Upper lobe of right lung (tissue), 1 donor: ENCODE measurements at regions not wholly inside any gene's neighbourhood (a gene's known extent, or its start where the extent isn't known, plus 50 kb on each side); places are given as distances from the start of the nearest gene placed in this dataset.

Source experiments
- ATAC-seq: fragments of 200-7000 bp; cut with Tn5 transposase; one replicate; pipeline ENCODE4 v1.9.1; 2020; ENCODE audit warnings: mild to moderate bottlenecking, moderate library complexity
- DNase-seq: peaks from one replicate; pipeline ENCODE4 v3.0.0-alpha.2; 2020
- H3K27ac ChIP-seq: fragments of 200-600 bp; one replicate; pipeline ENCODE4 v1.8.0; 2022
- H3K27me3 ChIP-seq: fragments of 200-600 bp; one replicate; pipeline ENCODE4 v1.8.0; 2022; ENCODE audit warnings: mild to moderate bottlenecking
- H3K36me3 ChIP-seq: fragments of 200-600 bp; one replicate; pipeline ENCODE4 v1.8.0; 2022
- H3K4me1 ChIP-seq: fragments of 200-600 bp; one replicate; pipeline ENCODE4 v1.8.0; 2022
- H3K4me3 ChIP-seq: fragments of 200-600 bp; one replicate; pipeline ENCODE4 v1.8.0; 2022; ENCODE audit warnings: mild to moderate bottlenecking
- H3K9me3 ChIP-seq: fragments of 200-600 bp; one replicate; pipeline ENCODE4 v1.8.0; 2022
- CTCF ChIP-seq: fragments of 200-600 bp; IDR thresholded peaks from one replicate; pipeline ENCODE4 v1.8.0; 2022; ENCODE audit warnings: antibody characterized with exemption
- intact Hi-C: fragments of 100-400 bp; cut with DNase I; formaldehyde crosslinking; loops from one replicate; pipeline ENCODE4 v1.11.0; 2022
- donor health status: DM: no; HTN: yes; CAD: no; lungs with severe emphysema.

- intact Hi-C loops, result no loop called here
- H3K4me3 ChIP-seq, result no peak overlapping the region
- no peak for DNase-seq
- H3K27ac ChIP-seq, result no peak overlapping the region
- ATAC-seq, result no peak
- H3K27me3 ChIP-seq, result no peaks in the 10 kb centered on the region
- H3K9me3 ChIP-seq, result no peaks in the 10 kb centered on the region
- TF ChIP-seq CTCF, result no peak
- H3K36me3 ChIP-seq, result no peaks in the 10 kb centered on the region
- H3K4me1 ChIP-seq, result no peaks in the 10 kb centered on the region
These were observed 280.5 kb downstream of the TLL1 start for GRCh38 chr4:166153548-166153947.

- Histone ChIP-seq H3K4me3 (no peak overlapping the region), H3K27me3 (no peaks in the 10 kb centered on the region), H3K36me3 (no peaks in the 10 kb centered on the region), H3K9me3 (no peaks in the 10 kb centered on the region), H3K27ac (no peak overlapping the region), H3K4me1 (no peaks in the 10 kb centered on the region)
- intact Hi-C loops, result no loop called here
- DNase-seq (no peak), ATAC-seq (no peak)
- no peak for TF ChIP-seq CTCF
These were observed 289.3 kb downstream of the TLL1 start for GRCh38 chr4:166162327-166162726.

- Histone ChIP-seq H3K27ac (no peak overlapping the region), H3K4me1 (no peaks in the 10 kb centered on the region), H3K36me3 (no peaks in the 10 kb centered on the region), H3K27me3 (no peaks in the 10 kb centered on the region), H3K4me3 (no peak overlapping the region), H3K9me3 (no peaks in the 10 kb centered on the region)
- peak; percentile 73 for TF ChIP-seq CTCF
- ATAC-seq, result peak; percentile 88
- DNase-seq, result no peak
- intact Hi-C loops, result no loop called here
These were observed 292.9 kb downstream of the TLL1 start for GRCh38 chr4:166165829-166166420.

GRCh38 chr4:166169111-166169510, 296.1 kb downstream of the TLL1 start:
- no peak for DNase-seq
- no peak for ATAC-seq
- TF ChIP-seq CTCF, result no peak
- intact Hi-C loops, result no loop called here
- Histone ChIP-seq H3K27me3 (no peaks in the 10 kb centered on the region), H3K27ac (no peak overlapping the region), H3K9me3 (no peaks in the 10 kb centered on the region), H3K4me3 (no peak overlapping the region), H3K4me1 (no peaks in the 10 kb centered on the region), H3K36me3 (no peaks in the 10 kb centered on the region)

- no peak for TF ChIP-seq CTCF
- Histone ChIP-seq H3K27me3 (no peaks in the 10 kb centered on the region), H3K36me3 (no peaks in the 10 kb centered on the region), H3K9me3 (no peaks in the 10 kb centered on the region), H3K4me1 (no peaks in the 10 kb centered on the region), H3K27ac (no peak overlapping the region), H3K4me3 (no peak overlapping the region)
- no peak for ATAC-seq
- DNase-seq, result no peak
- intact Hi-C loops, result no loop called here
These were observed 299.6 kb downstream of the TLL1 start for GRCh38 chr4:166172619-166173018.
